HCT116 (cell line): ENCODE measurements at regions not wholly inside any gene's neighbourhood (a gene's known extent, or its start where the extent isn't known, plus 50 kb on each side); places are given as distances from the start of the nearest gene placed in this dataset.

Experiments used
- ATAC-seq: fragments of 200-7000 bp; cut with Tn5 transposase; 2 replicates; pipeline ENCODE4 v1.9.1; 2020; ENCODE audit warnings: mild to moderate bottlenecking, moderate library complexity
- BruUV-seq: library from RNA; stranded (reverse); fragments of 400-500 nt; replicated peaks from 2 replicates; lab custom pipeline; 2021; lab: Mats Ljungman, UMichigan
- CTCF ChIA-PET: fragments of 300-600 bp; sonication (Branson Sonifier 250); formaldehyde crosslinking; loops from one replicate; lab custom pipeline; 2021; ENCODE audit warnings: antibody characterized with exemption; lab: Charles Lee
- POLR2A ChIA-PET: fragments of 300-600, 350-600 bp; sonication (Branson Sonifier 250); formaldehyde crosslinking; loops from one replicate; lab custom pipeline; 2021; ENCODE audit warnings: antibody characterized with exemption; lab: Charles Lee
- RAD21 ChIA-PET, 2 experiments: fragments of 300-600 bp; sonication (Branson Sonifier 250); formaldehyde crosslinking; loops; one replicate each; lab custom pipeline; 2023; ENCODE audit warnings: low total read pairs in 2 of 2; ENCODE audit not compliant: uncharacterized antibody in 2 of 2, unreplicated experiment in 2 of 2, low non-redundant PET in 1 of 2; lab: Charles Lee
- DNase-seq: peaks from one replicate; pipeline ENCODE4 v3.0.0-alpha.2; 2010; ENCODE audit warnings: low read depth, low spot score
- H2AFZ ChIP-seq: fragments of 200-600 bp; shearing (Covaris generic), sonication (generic); 2 replicates; pipeline ENCODE4 v1.6.1; 2017; ENCODE audit warnings: low read depth, mixed run types, mixed read lengths, antibody characterized with exemption, low read length; ENCODE audit not compliant: poor library complexity, severe bottlenecking
- H3K27ac ChIP-seq: 2 replicates; pipeline ENCODE4 v1.5.1; 2012; ENCODE audit warnings: low read depth, low read length
- H3K27me3 ChIP-seq: fragments of 200-600 bp; sonication (generic); 2 replicates; pipeline ENCODE4 v1.6.1; 2016; ENCODE audit warnings: mixed run types, low read length, mixed read lengths; ENCODE audit not compliant: insufficient read depth
- H3K36me3 ChIP-seq, 2 experiments: fragments of 200-500 bp in 1 of 2; fragments of 200-600 bp in 1 of 2; sonication (Bioruptor generic) in 1 of 2; sonication (generic) in 1 of 2; 2 replicates each; pipeline versions ENCODE4 v1.5.1 to v1.6.1; 2014 to 2016; ENCODE audit warnings: low read length in 2 of 2, inconsistent platforms in 1 of 2, mixed read lengths in 1 of 2, mixed run types in 1 of 2; ENCODE audit not compliant: insufficient read depth in 2 of 2, control insufficient read depth in 1 of 2
- H3K4me1 ChIP-seq, 2 experiments: fragments of 200-600 bp in 1 of 2; sonication (generic) in 1 of 2; 2 replicates each; pipeline versions ENCODE4 v1.5.1 to v1.6.1; 2012 to 2017; ENCODE audit warnings: low read length in 2 of 2, inconsistent platforms in 1 of 2, mild to moderate bottlenecking in 1 of 2, mixed read lengths in 1 of 2, mixed run types in 1 of 2, moderate library complexity in 1 of 2; ENCODE audit not compliant: insufficient read depth in 2 of 2, control insufficient read depth in 1 of 2
- H3K4me2 ChIP-seq: fragments of 200-600 bp; sonication (generic); 2 replicates; pipeline ENCODE4 v1.6.1; 2017; ENCODE audit warnings: mixed run types, low read length, mixed read lengths
- H3K4me3 ChIP-seq, 2 experiments: fragments of 200-600 bp in 1 of 2; sonication (generic) in 1 of 2; replicated peaks in 1 of 2; 2 replicates each; pipeline ENCODE4 v1.5.1; 2011 to 2016; ENCODE audit warnings: low read length in 2 of 2, control low read depth in 1 of 2, low read depth in 1 of 2, mild to moderate bottlenecking in 1 of 2, mixed read lengths in 1 of 2, mixed run types in 1 of 2
- H3K79me2 ChIP-seq: fragments of 200-600 bp; sonication (generic); 2 replicates; pipeline ENCODE4 v1.6.1; 2017; ENCODE audit warnings: mild to moderate bottlenecking, mixed run types, low read length, moderate library complexity, mixed read lengths; ENCODE audit not compliant: insufficient read depth
- H3K9ac ChIP-seq: fragments of 200-600 bp; sonication (generic); 2 replicates; pipeline ENCODE4 v1.6.1; 2016; ENCODE audit warnings: low read length, mixed read lengths
- H3K9me2 ChIP-seq: fragments of 200-600 bp; sonication (generic), shearing (Covaris generic); 2 replicates; pipeline ENCODE4 v1.6.1; 2017; ENCODE audit warnings: mixed run types, mild to moderate bottlenecking, moderate library complexity; ENCODE audit not compliant: insufficient read depth
- H3K9me3 ChIP-seq, 2 experiments: fragments of 200-500 bp in 1 of 2; fragments of 200-600 bp in 1 of 2; sonication (Bioruptor generic) in 1 of 2; sonication (generic) in 1 of 2; 2 replicates each; pipeline ENCODE4 v1.6.1; 2014 to 2017; ENCODE audit warnings: low read length in 2 of 2, mixed read lengths in 2 of 2, inconsistent platforms in 1 of 2, low read depth in 1 of 2, mild to moderate bottlenecking in 1 of 2, mixed run types in 1 of 2, moderate library complexity in 1 of 2; ENCODE audit not compliant: control insufficient read depth in 1 of 2, insufficient read depth in 1 of 2
- H4K20me1 ChIP-seq: fragments of 200-600 bp; sonication (generic), shearing (Covaris generic); 2 replicates; pipeline ENCODE4 v1.6.1; 2017; ENCODE audit warnings: mixed run types, mild to moderate bottlenecking, moderate library complexity; ENCODE audit not compliant: insufficient read depth
- CBX3 ChIP-seq: IDR thresholded peaks from 2 replicates; pipeline ENCODE4 v1.6.1; 2012; ENCODE audit warnings: low read depth
- CEBPB ChIP-seq: IDR thresholded peaks from 2 replicates; pipeline ENCODE4 v1.6.1; 2012; ENCODE audit warnings: low read depth
- EGR1 ChIP-seq: IDR thresholded peaks from 2 replicates; pipeline ENCODE4 v1.6.1; 2012; ENCODE audit warnings: low read depth
- POLR2A ChIP-seq: IDR thresholded peaks from 2 replicates; pipeline ENCODE4 v1.7.0; 2011; ENCODE audit warnings: borderline replicate concordance; ENCODE audit not compliant: insufficient read depth, insufficient read length; ENCODE audit errors: extremely low read depth
- RAD21 ChIP-seq: IDR thresholded peaks from 2 replicates; pipeline ENCODE4 v1.6.1; 2012; ENCODE audit warnings: low read depth, mild to moderate bottlenecking
- SP1 ChIP-seq: IDR thresholded peaks from 2 replicates; pipeline ENCODE4 v1.6.1; 2012; ENCODE audit warnings: low read depth
- SRF ChIP-seq: IDR thresholded peaks from 2 replicates; pipeline ENCODE4 v1.6.1; 2012; ENCODE audit warnings: low read depth
- TCF7L2 ChIP-seq: IDR thresholded peaks from 2 replicates; pipeline ENCODE4 v1.7.0; 2011; ENCODE audit warnings: borderline replicate concordance, inconsistent platforms; ENCODE audit not compliant: insufficient read depth, insufficient read length; ENCODE audit errors: extremely low read depth
- YY1 ChIP-seq: IDR thresholded peaks from 2 replicates; pipeline ENCODE4 v1.6.1; 2011; ENCODE audit warnings: low read length, low read depth, moderate library complexity, mild to moderate bottlenecking; ENCODE audit not compliant: insufficient replicate concordance; ENCODE audit errors: extremely low read depth
- ZFX ChIP-seq: fragments of 450-650 bp; IDR thresholded peaks from 2 replicates; pipeline ENCODE4 v1.6.1; 2017
- ZNF274 ChIP-seq: fragments of 200-500 bp; sonication (Bioruptor generic); IDR thresholded peaks from 2 replicates; pipeline ENCODE4 v1.6.1; 2014; ENCODE audit warnings: mild to moderate bottlenecking, low read depth, low read length, inconsistent platforms
- intact Hi-C: fragments of 100-400 bp; cut with micrococcal nuclease; formaldehyde crosslinking; loops from 2 replicates; pipeline ENCODE4 v1.10.0; 2022
- TF ChIP-seq, protein P1 (sequence below): IDR thresholded peaks from 2 replicates; pipeline ENCODE4 v1.6.1; 2011; ENCODE audit warnings: mild to moderate bottlenecking, low read length, moderate library complexity; ENCODE audit not compliant: insufficient replicate concordance; ENCODE audit errors: extremely low read depth
- TF ChIP-seq, protein P2 (sequence below), 3 experiments: fragments of 200-600 bp in 1 of 3; sonication (generic) in 1 of 3; IDR thresholded peaks in 2 of 3; conservative IDR thresholded peaks in 1 of 3; 2 replicates each; pipeline ENCODE4 v1.5.1; 2012 to 2017; ENCODE audit warnings: low read depth in 2 of 3, low read length in 2 of 3, antibody characterized with exemption in 1 of 3, borderline replicate concordance in 1 of 3, control low read depth in 1 of 3, mild to moderate bottlenecking in 1 of 3, mixed read lengths in 1 of 3, mixed run types in 1 of 3, moderate library complexity in 1 of 3; ENCODE audit not compliant: insufficient read depth in 1 of 3
- TF ChIP-seq, protein P3 (sequence below): IDR thresholded peaks from 2 replicates; pipeline ENCODE4 v1.6.1; 2012

- Histone ChIP-seq H3K79me2 (no peaks in the 10 kb centered on the region; the same call in 1 of the 2 replicates), H3K4me3 (no peak overlapping the region), H3K27me3 (no peaks in the 10 kb centered on the region), H3K9me3 (no peaks in the 10 kb centered on the region), H3K9ac (no peak overlapping the region), H4K20me1 (no peaks in the 10 kb centered on the region), H3K4me2 (no peak overlapping the region), H3K27ac (no peak overlapping the region), H3K36me3 (no peaks in the 10 kb centered on the region), H3K9me2 (no peaks in the 10 kb centered on the region), H3K4me1 (no peaks in the 10 kb centered on the region), H2AFZ (no peak overlapping the region)
- RAD21 ChIA-PET: no interaction called here
- ATAC-seq (no peak), DNase-seq (no peak)
- CTCF ChIA-PET: interaction anchor here (1.5 kb wide), 1 partner anchor 8 kb away, joined by 4 read pairs; no protein-coding TSS in a partner anchor
- BruUV-seq: no TSS peak
- TF ChIP-seq, protein P1, sequence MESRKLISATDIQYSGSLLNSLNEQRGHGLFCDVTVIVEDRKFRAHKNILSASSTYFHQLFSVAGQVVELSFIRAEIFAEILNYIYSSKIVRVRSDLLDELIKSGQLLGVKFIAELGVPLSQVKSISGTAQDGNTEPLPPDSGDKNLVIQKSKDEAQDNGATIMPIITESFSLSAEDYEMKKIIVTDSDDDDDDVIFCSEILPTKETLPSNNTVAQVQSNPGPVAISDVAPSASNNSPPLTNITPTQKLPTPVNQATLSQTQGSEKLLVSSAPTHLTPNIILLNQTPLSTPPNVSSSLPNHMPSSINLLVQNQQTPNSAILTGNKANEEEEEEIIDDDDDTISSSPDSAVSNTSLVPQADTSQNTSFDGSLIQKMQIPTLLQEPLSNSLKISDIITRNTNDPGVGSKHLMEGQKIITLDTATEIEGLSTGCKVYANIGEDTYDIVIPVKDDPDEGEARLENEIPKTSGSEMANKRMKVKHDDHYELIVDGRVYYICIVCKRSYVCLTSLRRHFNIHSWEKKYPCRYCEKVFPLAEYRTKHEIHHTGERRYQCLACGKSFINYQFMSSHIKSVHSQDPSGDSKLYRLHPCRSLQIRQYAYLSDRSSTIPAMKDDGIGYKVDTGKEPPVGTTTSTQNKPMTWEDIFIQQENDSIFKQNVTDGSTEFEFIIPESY: no peak
- TF ChIP-seq CBX3 (no peak), SP1 (no peak)
- TF ChIP-seq, protein P2, sequence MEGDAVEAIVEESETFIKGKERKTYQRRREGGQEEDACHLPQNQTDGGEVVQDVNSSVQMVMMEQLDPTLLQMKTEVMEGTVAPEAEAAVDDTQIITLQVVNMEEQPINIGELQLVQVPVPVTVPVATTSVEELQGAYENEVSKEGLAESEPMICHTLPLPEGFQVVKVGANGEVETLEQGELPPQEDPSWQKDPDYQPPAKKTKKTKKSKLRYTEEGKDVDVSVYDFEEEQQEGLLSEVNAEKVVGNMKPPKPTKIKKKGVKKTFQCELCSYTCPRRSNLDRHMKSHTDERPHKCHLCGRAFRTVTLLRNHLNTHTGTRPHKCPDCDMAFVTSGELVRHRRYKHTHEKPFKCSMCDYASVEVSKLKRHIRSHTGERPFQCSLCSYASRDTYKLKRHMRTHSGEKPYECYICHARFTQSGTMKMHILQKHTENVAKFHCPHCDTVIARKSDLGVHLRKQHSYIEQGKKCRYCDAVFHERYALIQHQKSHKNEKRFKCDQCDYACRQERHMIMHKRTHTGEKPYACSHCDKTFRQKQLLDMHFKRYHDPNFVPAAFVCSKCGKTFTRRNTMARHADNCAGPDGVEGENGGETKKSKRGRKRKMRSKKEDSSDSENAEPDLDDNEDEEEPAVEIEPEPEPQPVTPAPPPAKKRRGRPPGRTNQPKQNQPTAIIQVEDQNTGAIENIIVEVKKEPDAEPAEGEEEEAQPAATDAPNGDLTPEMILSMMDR (IDR thresholded peaks at IDR 0.05 in 2 of 3, conservative IDR thresholded peaks at IDR 0.05 in 1 of 3; ENCODE audit: borderline replicate concordance in 1 of 3, insufficient read depth in 1 of 3, low read depth in 2 of 3, low read length in 2 of 3): no peak; a peak in 1 of 6 replicates
- intact Hi-C loops: no loop called here
- POLR2A ChIA-PET: no interaction called here
These were observed 268.5 kb downstream of the PTPRC start for GRCh38 chr1:198907423-198907746.

- no peaks in the 10 kb centered on the region for H3K9me2 ChIP-seq
- H3K4me2 ChIP-seq: no peak overlapping the region
- H3K4me1 ChIP-seq: no peaks in the 10 kb centered on the region
- ChIA-PET POLR2A (no interaction called here), RAD21 (no interaction called here), CTCF (no interaction called here)
- H2AFZ ChIP-seq: no peak overlapping the region
- H3K27me3 ChIP-seq: no peaks in the 10 kb centered on the region
- ATAC-seq (no peak), DNase-seq (no peak)
- H3K36me3 ChIP-seq: no peaks in the 10 kb centered on the region
- no peaks in the 10 kb centered on the region for H4K20me1 ChIP-seq
- H3K4me3 ChIP-seq: no peak overlapping the region
- intact Hi-C loops: no loop called here
- H3K9me3 ChIP-seq: no peaks in the 10 kb centered on the region
- no peaks in the 10 kb centered on the region; the same call in 1 of the 2 replicates for H3K79me2 ChIP-seq
- BruUV-seq: no TSS peak
- H3K27ac ChIP-seq: no peak overlapping the region
- no peak overlapping the region for H3K9ac ChIP-seq
- TF ChIP-seq ZFX (no peak), SRF (no peak), ZNF274 (no peak), RAD21 (no peak), YY1 (no peak), CBX3 (no peak), POLR2A (no peak), TCF7L2 (no peak), EGR1 (no peak), CEBPB (no peak)
- TF ChIP-seq, protein P2 (IDR thresholded peaks at IDR 0.05 in 2 of 3, conservative IDR thresholded peaks at IDR 0.05 in 1 of 3; ENCODE audit: borderline replicate concordance in 1 of 3, insufficient read depth in 1 of 3, low read depth in 2 of 3, low read length in 2 of 3): no peak
- TF ChIP-seq, protein P3, sequence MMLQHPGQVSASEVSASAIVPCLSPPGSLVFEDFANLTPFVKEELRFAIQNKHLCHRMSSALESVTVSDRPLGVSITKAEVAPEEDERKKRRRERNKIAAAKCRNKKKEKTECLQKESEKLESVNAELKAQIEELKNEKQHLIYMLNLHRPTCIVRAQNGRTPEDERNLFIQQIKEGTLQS: no peak
These were observed 270.2 kb downstream of the PTPRC start for GRCh38 chr1:198908995-198909394.
